HUDEP-2 (cell line): ENCODE measurements at regions not wholly inside any gene's neighbourhood (a gene's known extent, or its start where the extent isn't known, plus 50 kb on each side); places are given as distances from the start of the nearest gene placed in this dataset.

Experiments
- DNase-seq, 76 experiments: peaks; one replicate each; lab custom pipeline; 2025; ENCODE audit not compliant: unreplicated experiment in 76 of 76; lab: John Stamatoyannopoulos, UW

- no peak for DNase-seq
Observed at GRCh38 chr1:193831465-193831864, 645.1 kb upstream of the B3GALT2 start.

GRCh38 chr1:193827516-193827915 lies 641.1 kb upstream of the B3GALT2 start:
- DNase-seq = no peak

GRCh38 chr1:193819376-193819775 lies 633.0 kb upstream of the B3GALT2 start:
- no peak for DNase-seq

GRCh38 chr1:193807208-193807607 lies 620.8 kb upstream of the B3GALT2 start:
- no peak for DNase-seq

GRCh38 chr1:193806079-193807048 lies 620.0 kb upstream of the B3GALT2 start:
- DNase-seq = no peak

GRCh38 chr1:193799948-193800690 lies 613.7 kb upstream of the B3GALT2 start:
- no peak for DNase-seq

GRCh38 chr1:193799371-193799770 lies 613.0 kb upstream of the B3GALT2 start:
- DNase-seq = no peak

- no peak for DNase-seq
Observed at GRCh38 chr1:193794239-193794638, 607.8 kb upstream of the B3GALT2 start.

DNA sequence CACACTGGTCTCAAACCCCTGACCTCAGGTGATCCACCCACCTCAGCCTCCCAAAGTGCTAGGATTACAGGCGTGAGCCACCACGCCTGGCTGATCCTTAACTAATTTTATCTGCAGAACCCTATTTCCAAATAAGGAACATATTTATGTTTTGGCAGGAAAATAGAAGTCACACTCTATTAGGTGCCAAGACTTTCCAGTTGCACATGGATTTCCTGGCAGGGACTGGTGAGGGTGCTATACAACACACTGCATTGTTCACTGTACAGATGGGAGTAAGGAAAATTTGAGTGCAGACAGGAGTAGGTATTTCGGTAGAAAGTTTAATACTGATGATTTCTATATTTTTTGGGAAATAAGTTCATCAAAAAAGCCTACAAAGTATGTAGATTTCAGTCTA lies 605.3 kb upstream of the B3GALT2 start:
- no peak for DNase-seq

GRCh38 chr1:193787061-193787460 lies 600.6 kb upstream of the B3GALT2 start:
- DNase-seq = no peak

DNA sequence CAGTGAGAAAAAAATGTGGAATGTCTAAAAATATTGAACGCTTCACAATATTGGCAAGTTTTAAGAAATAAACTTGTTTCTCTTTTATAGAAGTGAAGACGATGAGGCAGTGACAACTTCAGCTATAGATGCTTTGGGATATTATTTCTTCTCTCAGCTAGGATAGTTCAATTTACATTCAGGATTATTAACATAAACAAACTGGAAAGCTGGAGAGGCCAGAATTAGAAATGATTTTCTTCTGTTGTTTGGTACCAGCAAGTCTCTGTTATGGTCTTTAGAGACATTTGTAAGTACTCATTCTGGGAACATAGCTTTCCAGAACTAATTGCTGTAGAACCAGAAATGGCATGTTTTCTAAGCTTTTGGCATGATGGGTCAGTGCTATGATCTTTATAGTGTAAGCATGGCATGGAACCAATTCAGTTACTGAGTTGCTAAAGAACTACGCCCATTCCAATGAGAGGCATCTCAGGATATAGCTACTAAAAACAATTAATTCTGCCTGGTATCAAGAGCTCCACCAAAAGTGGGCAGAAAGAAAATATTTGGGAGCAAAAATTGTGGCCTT lies 599.5 kb upstream of the B3GALT2 start:
- no peak for DNase-seq

DNA sequence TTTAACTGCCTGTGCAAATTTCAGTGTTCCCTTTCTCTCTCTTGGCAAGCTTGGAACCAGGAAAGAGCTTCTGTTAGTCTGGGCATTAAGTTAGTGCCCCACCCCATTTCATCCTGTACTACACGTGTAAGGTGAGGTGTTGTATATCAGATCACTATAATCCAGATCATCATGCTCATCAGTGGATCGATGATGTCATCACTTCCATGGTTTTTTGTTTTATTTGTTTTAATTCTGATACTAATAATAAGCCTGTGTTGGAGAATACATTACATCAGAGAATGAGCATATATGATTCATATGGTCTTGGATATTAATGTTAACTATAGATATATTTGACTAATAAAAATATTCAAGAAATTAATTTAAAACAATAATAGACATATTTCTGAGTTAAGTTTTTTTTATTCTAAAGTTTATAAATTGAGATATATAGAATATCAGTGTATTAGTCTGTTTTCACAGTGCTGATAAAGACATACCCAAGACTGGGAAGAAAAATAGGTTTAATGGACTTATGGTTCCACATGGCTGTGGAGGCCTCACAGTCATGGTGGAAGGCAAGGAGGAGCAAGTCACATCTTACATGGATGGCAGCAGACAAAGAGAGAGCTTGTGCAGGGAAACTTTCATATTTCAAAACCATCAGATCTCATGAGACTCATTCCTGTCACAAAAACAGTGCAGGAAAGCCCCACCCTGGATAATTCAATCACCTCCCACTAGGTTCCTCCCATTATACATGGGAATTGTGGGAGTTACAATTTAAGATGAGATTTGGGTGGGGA lies 588.3 kb upstream of the B3GALT2 start:
- no peak for DNase-seq

GRCh38 chr1:193771596-193771995 lies 585.2 kb upstream of the B3GALT2 start:
- no peak for DNase-seq

- DNase-seq = no peak
Observed at GRCh38 chr1:193769651-193770050, 583.2 kb upstream of the B3GALT2 start.

DNA sequence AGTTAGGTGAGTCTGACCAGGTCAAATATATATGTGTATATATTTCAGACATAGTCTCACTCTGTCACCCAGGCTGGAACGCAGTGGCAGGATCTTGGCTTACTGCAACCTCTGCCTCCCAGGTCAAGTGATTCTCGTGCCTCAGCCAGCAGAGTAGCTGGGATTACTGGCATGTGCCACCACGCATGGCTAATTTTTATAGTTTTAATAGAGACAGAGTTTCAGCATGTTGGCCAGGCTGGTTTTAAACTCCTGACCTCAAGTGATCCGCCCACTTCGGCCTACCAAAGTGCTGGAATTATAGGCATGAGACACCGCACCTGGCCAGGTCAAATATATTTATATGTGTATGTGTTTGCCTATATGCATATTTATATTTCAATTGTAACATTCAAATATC lies 581.5 kb upstream of the B3GALT2 start:
- DNase-seq = no peak

DNA sequence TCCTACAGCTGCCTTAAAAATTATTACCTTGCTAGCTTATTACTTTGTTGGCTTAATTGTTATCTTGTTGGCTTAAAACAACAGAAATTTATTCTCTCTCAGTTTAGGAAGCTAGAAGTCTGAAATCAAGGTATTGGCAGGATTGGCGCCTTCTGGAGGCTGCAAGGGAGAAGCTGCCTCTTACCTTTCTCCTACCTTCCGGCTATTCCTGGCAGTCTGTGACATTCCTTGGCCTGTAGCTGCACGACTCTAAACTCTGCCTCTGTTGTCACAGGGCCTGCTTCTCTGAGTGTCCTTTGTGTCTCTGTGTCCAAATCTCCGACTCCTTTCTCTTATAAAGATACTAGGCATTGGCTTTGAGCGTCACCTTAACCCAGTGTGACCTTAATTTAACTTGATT lies 579.9 kb upstream of the B3GALT2 start:
- DNase-seq = no peak

- no peak for DNase-seq
Observed at GRCh38 chr1:193763266-193763665, 576.9 kb upstream of the B3GALT2 start.

DNA sequence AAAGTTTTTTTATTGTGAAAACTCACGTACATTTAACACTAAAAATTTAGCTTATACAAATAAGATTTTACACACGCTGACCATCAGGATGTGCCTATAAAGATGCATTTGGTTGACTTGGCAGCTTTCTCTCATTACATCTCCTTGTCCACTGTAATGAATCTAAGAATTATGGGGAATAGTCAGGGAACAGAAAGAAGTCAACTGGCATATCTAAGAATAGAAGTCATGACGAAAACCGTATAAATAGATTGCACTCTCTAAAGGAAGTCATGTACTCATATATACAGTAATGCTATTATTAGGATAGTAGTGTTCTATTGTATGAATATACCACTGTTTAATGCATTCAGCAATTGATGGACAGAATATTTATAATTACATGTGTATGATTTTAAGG lies 575.8 kb upstream of the B3GALT2 start:
- no peak for DNase-seq

GRCh38 chr1:193755441-193755840 lies 569.0 kb upstream of the B3GALT2 start:
- no peak for DNase-seq

- peak in 4 of 76 experiments; percentile 2 to 12 (median 8) for DNase-seq
Observed at GRCh38 chr1:193754732-193755427, 568.5 kb upstream of the B3GALT2 start.
